Fibroblast of skin of left biceps (primary cell): ENCODE measurements at regions not wholly inside any gene's neighbourhood (a gene's known extent, or its start where the extent isn't known, plus 50 kb on each side); places are given as distances from the start of the nearest gene placed in this dataset.
"Not testable (repeated sequence)": the region's sequence is repeated elsewhere in the genome, so short reads cannot be mapped to it uniquely, and the experiment has no call there.

Experiments
- DNase-seq, 2 experiments: peaks; one replicate each; pipeline ENCODE4 v3.0.0-alpha.2; 2013; ENCODE audit warnings: low read depth in 2 of 2

- DNase-seq: no peak
Observed at GRCh38 chr4:64824591-64824990, 415.3 kb upstream of the TECRL start.

GRCh38 chr4:64822405-64822804, 413.2 kb upstream of the TECRL start:
- DNase-seq: no peak

- DNase-seq: no peak
Observed at GRCh38 chr4:64821219-64821976, 412.1 kb upstream of the TECRL start.

- no peak for DNase-seq
Observed at GRCh38 chr4:64814616-64815015, 405.4 kb upstream of the TECRL start.

GRCh38 chr4:64807821-64808220, 398.6 kb upstream of the TECRL start:
- no peak for DNase-seq

- no peak for DNase-seq
Observed at GRCh38 chr4:64799751-64800150, 390.5 kb upstream of the TECRL start.

- DNase-seq: not testable (repeated sequence)
Observed at GRCh38 chr4:64798828-64799227, 389.6 kb upstream of the TECRL start.

GRCh38 chr4:64796581-64796980, 387.3 kb upstream of the TECRL start:
- DNase-seq: no peak

GRCh38 chr4:64784125-64784524, 374.9 kb upstream of the TECRL start:
- DNase-seq: peak; percentile 4 to 10

- DNase-seq: peak in 1 of 2 experiments; percentile 3
Observed at GRCh38 chr4:64781737-64782326, 372.6 kb upstream of the TECRL start.

- no peak for DNase-seq
Observed at GRCh38 chr4:64780664-64781063, 371.4 kb upstream of the TECRL start.

- DNase-seq: no peak
Observed at GRCh38 chr4:64777286-64777685, 368.0 kb upstream of the TECRL start.

- DNase-seq: no peak
Observed at GRCh38 chr4:64776820-64777219, 367.6 kb upstream of the TECRL start.

- no peak for DNase-seq
Observed at GRCh38 chr4:64774626-64775025, 365.4 kb upstream of the TECRL start.

- DNase-seq: no peak
Observed at GRCh38 chr4:64771149-64771548, 361.9 kb upstream of the TECRL start.

- DNase-seq: no peak
Observed at GRCh38 chr4:64767547-64767946, 358.3 kb upstream of the TECRL start.

GRCh38 chr4:64766565-64766964, 357.3 kb upstream of the TECRL start:
- no peak for DNase-seq

- no peak for DNase-seq
Observed at GRCh38 chr4:64756016-64756415, 346.8 kb upstream of the TECRL start.

- no peak for DNase-seq
Observed at GRCh38 chr4:64747919-64748715, 338.9 kb upstream of the TECRL start.

GRCh38 chr4:64738240-64738639, 329.0 kb upstream of the TECRL start:
- no peak for DNase-seq

GRCh38 chr4:64737854-64738138, 328.5 kb upstream of the TECRL start:
- DNase-seq: not testable (repeated sequence)

GRCh38 chr4:64737026-64737853, 328.0 kb upstream of the TECRL start:
- DNase-seq: no peak
